GM12878 (cell line): ENCODE measurements at regions not wholly inside any gene's neighbourhood (a gene's known extent, or its start where the extent isn't known, plus 50 kb on each side); places are given as distances from the start of the nearest gene placed in this dataset.

Experiments used
- ATAC-seq: fragments of 200-7000 bp; cut with Tn5 transposase; 3 replicates; pipeline ENCODE4 v1.9.1; 2020; ENCODE audit warnings: mild to moderate bottlenecking, moderate library complexity
- BruUV-seq: library from RNA; stranded (reverse); fragments of 400-500 nt; replicated peaks from 2 replicates; lab custom pipeline; 2021; lab: Mats Ljungman, UMichigan
- CTCF ChIA-PET: fragments of 300-600 bp; sonication (Branson Sonifier 250); formaldehyde crosslinking; extraction: SDS; loops from one replicate; lab custom pipeline; 2021; ENCODE audit warnings: inconsistent platforms; lab: Yijun Ruan, JAX
- POLR2A ChIA-PET: fragments of 350-600 bp; formaldehyde crosslinking; extraction: SDS; loops from one replicate; lab custom pipeline; 2021; ENCODE audit warnings: inconsistent platforms; lab: Charles Lee
- RAD21 ChIA-PET: fragments of 300-600 bp; sonication (Branson Sonifier 250); formaldehyde crosslinking; loops from one replicate; lab custom pipeline; 2023; ENCODE audit warnings: antibody characterized with exemption; ENCODE audit not compliant: unreplicated experiment; lab: Charles Lee
- SMC1A ChIA-PET: fragments of 300-600 bp; sonication (Branson Sonifier 250); formaldehyde crosslinking; loops from one replicate; lab custom pipeline; 2023; ENCODE audit not compliant: unreplicated experiment, uncharacterized antibody; lab: Charles Lee
- DNase-seq: peaks from one replicate; pipeline ENCODE4 v3.0.0-alpha.2; 2011; ENCODE audit warnings: low read depth, low spot score
- FAIRE-seq: peaks from 3 replicates; lab custom pipeline; 2011; peaks lifted over from hg19 to GRCh38; lab: Jason Lieb, UNC
- H2AFZ ChIP-seq: 2 replicates; pipeline ENCODE4 v1.6.0; 2011; ENCODE audit warnings: low read depth, low read length, control low read depth; ENCODE audit not compliant: control insufficient read depth
- H3K27ac ChIP-seq: 2 replicates; pipeline ENCODE4 v1.5.1; 2011; ENCODE audit warnings: control low read depth; ENCODE audit not compliant: control insufficient read depth, insufficient read depth
- H3K27me3 ChIP-seq, 2 experiments: replicated peaks in 1 of 2; 2 replicates each; pipeline versions ENCODE4 v1.6.0 to v1.6.1; 2011; ENCODE audit warnings: low read length in 1 of 2; ENCODE audit not compliant: control insufficient read depth in 2 of 2, insufficient read depth in 2 of 2
- H3K36me3 ChIP-seq, 2 experiments: 2 replicates each; pipeline ENCODE4 v1.5.1; 2011; ENCODE audit warnings: low read length in 1 of 2; ENCODE audit not compliant: control insufficient read depth in 2 of 2, insufficient read depth in 2 of 2
- H3K4me1 ChIP-seq: 2 replicates; pipeline ENCODE4 v1.6.1; 2011; ENCODE audit warnings: mild to moderate bottlenecking, low read length, moderate library complexity, mixed read lengths; ENCODE audit not compliant: control insufficient read depth, insufficient read depth
- H3K4me2 ChIP-seq: 2 replicates; pipeline ENCODE4 v1.6.0; 2011; ENCODE audit warnings: control low read depth; ENCODE audit not compliant: control insufficient read depth, insufficient read depth
- H3K4me3 ChIP-seq: fragments of 200-600 bp; sonication (generic); 2 replicates; pipeline ENCODE4 v1.5.1; 2016
- H3K79me2 ChIP-seq: 2 replicates; pipeline ENCODE4 v1.6.0; 2011; ENCODE audit warnings: low read length; ENCODE audit not compliant: control insufficient read depth, insufficient read depth
- H3K9ac ChIP-seq: 2 replicates; pipeline ENCODE4 v1.8.0; 2011; ENCODE audit warnings: low read length, control low read depth, mixed read lengths; ENCODE audit not compliant: control insufficient read depth, insufficient read depth
- H3K9me3 ChIP-seq: replicated peaks from 3 replicates; pipeline ENCODE4 v1.5.1; 2011; ENCODE audit warnings: mild to moderate bottlenecking, low read length; ENCODE audit not compliant: control insufficient read depth, insufficient read depth
- H4K20me1 ChIP-seq: 2 replicates; pipeline ENCODE4 v1.6.0; 2011; ENCODE audit not compliant: control insufficient read depth, insufficient read depth
- CEBPZ ChIP-seq: fragments of 150-350 bp; IDR thresholded peaks from 2 replicates; pipeline ENCODE4 v1.6.1; 2016; ENCODE audit warnings: low read depth, low read length
- CREB1 ChIP-seq: IDR thresholded peaks from 2 replicates; pipeline ENCODE4 v1.6.1; 2012; ENCODE audit warnings: low read depth, mild to moderate bottlenecking, inconsistent platforms
- FOS ChIP-seq: IDR thresholded peaks from 3 replicates; pipeline ENCODE4 v1.6.1; 2011; ENCODE audit warnings: borderline replicate concordance; ENCODE audit not compliant: insufficient read length; ENCODE audit errors: extremely low read depth
- HDAC2 ChIP-seq: fragments of 200-600 bp; sonication (generic); IDR thresholded peaks from 2 replicates; pipeline ENCODE4 v1.6.1; 2017
- HDGF ChIP-seq: fragments of 450-650 bp; IDR thresholded peaks from 2 replicates; pipeline ENCODE4 v1.6.1; 2016; ENCODE audit warnings: antibody characterized with exemption
- MAX ChIP-seq: IDR thresholded peaks from 2 replicates; pipeline ENCODE4 v1.6.1; 2012; ENCODE audit warnings: low read depth, low read length, improper control_type of control experiment
- MEF2A ChIP-seq: IDR thresholded peaks from 2 replicates; pipeline ENCODE4 v1.6.1; 2011; ENCODE audit warnings: low read depth, mild to moderate bottlenecking, low read length, moderate library complexity; ENCODE audit not compliant: insufficient read depth
- PRDM15 ChIP-seq: fragments of 450-650 bp; formaldehyde crosslinking; IDR thresholded peaks from 2 replicates; pipeline ENCODE4 v1.4.0; 2020; ENCODE audit warnings: mild to moderate bottlenecking, moderate library complexity
- RAD21 ChIP-seq: IDR thresholded peaks from 2 replicates; pipeline ENCODE4 v1.6.1; 2011; ENCODE audit warnings: mild to moderate bottlenecking, low read depth, low read length, moderate library complexity; ENCODE audit not compliant: insufficient read depth
- RCOR1 ChIP-seq: conservative IDR thresholded peaks from 2 replicates; pipeline ENCODE4 v1.6.1; 2012; ENCODE audit warnings: low read depth, low read length, improper control_type of control experiment
- SMAD1 ChIP-seq: fragments of 450-650 bp; IDR thresholded peaks from 2 replicates; pipeline ENCODE4 v1.6.1; 2018; ENCODE audit warnings: mild to moderate bottlenecking, low read depth; ENCODE audit not compliant: partially characterized antibody
- SUZ12 ChIP-seq: fragments of 200-600 bp; sonication (generic); IDR thresholded peaks from one replicate; pipeline ENCODE4 v1.6.1; 2018; ENCODE audit warnings: antibody characterized with exemption, mild to moderate bottlenecking; ENCODE audit not compliant: unreplicated experiment
- TAF1 ChIP-seq: IDR thresholded peaks from 2 replicates; pipeline ENCODE4 v1.6.1; 2011; ENCODE audit warnings: mild to moderate bottlenecking, low read depth, low read length, borderline replicate concordance
- TBL1XR1 ChIP-seq: IDR thresholded peaks from 2 replicates; pipeline ENCODE4 v1.6.1; 2012; ENCODE audit warnings: low read depth, low read length, improper control_type of control experiment
- TCF12 ChIP-seq: IDR thresholded peaks from 2 replicates; pipeline ENCODE4 v1.6.1; 2011; ENCODE audit warnings: low read depth, mild to moderate bottlenecking, low read length
- YBX1 ChIP-seq: fragments of 450-650 bp; IDR thresholded peaks from 2 replicates; pipeline ENCODE4 v1.6.1; 2016; ENCODE audit warnings: antibody characterized with exemption
- ZBED1 ChIP-seq: IDR thresholded peaks from 2 replicates; pipeline ENCODE4 v1.6.1; 2016; ENCODE audit warnings: borderline replicate concordance
- ZNF384 ChIP-seq: IDR thresholded peaks from 2 replicates; pipeline ENCODE4 v1.6.1; 2012; ENCODE audit warnings: low read depth, mild to moderate bottlenecking, low read length, improper control_type of control experiment, borderline replicate concordance
- ZZZ3 ChIP-seq: IDR thresholded peaks from 2 replicates; pipeline ENCODE4 v1.6.1; 2011; ENCODE audit warnings: low read depth; ENCODE audit not compliant: control insufficient read depth, insufficient read length
- WGBS: methylation state at CpG from one replicate; pipeline ENCODE4 v1.1.6; 2016; ENCODE audit warnings: low lambda C conversion rate; ENCODE audit not compliant: insufficient replicate concordance, insufficient coverage; ENCODE audit errors: missing lambda C conversion rate; 5-methylcytosine and 5-hydroxymethylcytosine counted together
- in situ Hi-C: fragments of 300-500 bp; cut with MboI; formaldehyde crosslinking; loops from 9 replicates; pipeline ENCODE4 v1.14.3; 2018; ENCODE audit warnings: mixed read lengths
- intact Hi-C: fragments of 100-400 bp; cut with micrococcal nuclease; formaldehyde crosslinking; loops from one replicate; pipeline ENCODE4 v1.14.2; 2022; ENCODE audit not compliant: unreplicated experiment

- intact Hi-C loops: no loop called here
- ChIA-PET SMC1A (no interaction called here), POLR2A (no interaction called here), CTCF (no interaction called here), RAD21 (no interaction called here)
- DNase-seq (no peak), ATAC-seq (no peak), FAIRE-seq (no peak)
- no peak for TF ChIP-seq ZBED1
- no peak for TF ChIP-seq SMAD1
- no peak for TF ChIP-seq ZZZ3
- TF ChIP-seq CEBPZ: no peak
- no peak for TF ChIP-seq CREB1
- TF ChIP-seq MAX: no peak
- no peak for TF ChIP-seq TCF12
- no peak for TF ChIP-seq HDGF
- no peak for TF ChIP-seq TAF1
- no peak for TF ChIP-seq RAD21
- TF ChIP-seq SUZ12: no peak
- no peak for TF ChIP-seq MEF2A
- TF ChIP-seq YBX1: no peak
- TF ChIP-seq PRDM15 (CRISPR knock-in tag): no peak
- TF ChIP-seq ZNF384: no peak
- TF ChIP-seq TBL1XR1: no peak
- TF ChIP-seq FOS: no peak
- no peak for TF ChIP-seq HDAC2
- no peak for TF ChIP-seq RCOR1
- Histone ChIP-seq H3K4me1 (no peaks in the 10 kb centered on the region), H4K20me1 (no peaks in the 10 kb centered on the region), H3K9me3 (no peaks in the 10 kb centered on the region), H3K4me3 (no peak overlapping the region), H2AFZ (no peak overlapping the region), H3K79me2 (no peaks in the 10 kb centered on the region), H3K27ac (no peak overlapping the region), H3K4me2 (no peak overlapping the region), H3K36me3 (no peaks in the 10 kb centered on the region), H3K27me3 (no peaks in the 10 kb centered on the region; a peak in 1 of 4 replicates), H3K9ac (no peak overlapping the region)
- no TSS peak for BruUV-seq
- WGBS: 36% methylated on average over 2 of the region's 2 CpGs
- in situ Hi-C loops: no loop called here
Observed at GRCh38 chr3:73148206-73148605, 86.7 kb downstream of the EBLN2 start.
